NCI-H526 treated with DMSO at 0.1 percent for 48 hours (cell line): ENCODE measurements at regions not wholly inside any gene's neighbourhood (a gene's known extent, or its start where the extent isn't known, plus 50 kb on each side); places are given as distances from the start of the nearest gene placed in this dataset.

Source experiments
- DNase-seq: peaks from one replicate; lab custom pipeline; 2025; lab: John Stamatoyannopoulos, UW

DNA sequence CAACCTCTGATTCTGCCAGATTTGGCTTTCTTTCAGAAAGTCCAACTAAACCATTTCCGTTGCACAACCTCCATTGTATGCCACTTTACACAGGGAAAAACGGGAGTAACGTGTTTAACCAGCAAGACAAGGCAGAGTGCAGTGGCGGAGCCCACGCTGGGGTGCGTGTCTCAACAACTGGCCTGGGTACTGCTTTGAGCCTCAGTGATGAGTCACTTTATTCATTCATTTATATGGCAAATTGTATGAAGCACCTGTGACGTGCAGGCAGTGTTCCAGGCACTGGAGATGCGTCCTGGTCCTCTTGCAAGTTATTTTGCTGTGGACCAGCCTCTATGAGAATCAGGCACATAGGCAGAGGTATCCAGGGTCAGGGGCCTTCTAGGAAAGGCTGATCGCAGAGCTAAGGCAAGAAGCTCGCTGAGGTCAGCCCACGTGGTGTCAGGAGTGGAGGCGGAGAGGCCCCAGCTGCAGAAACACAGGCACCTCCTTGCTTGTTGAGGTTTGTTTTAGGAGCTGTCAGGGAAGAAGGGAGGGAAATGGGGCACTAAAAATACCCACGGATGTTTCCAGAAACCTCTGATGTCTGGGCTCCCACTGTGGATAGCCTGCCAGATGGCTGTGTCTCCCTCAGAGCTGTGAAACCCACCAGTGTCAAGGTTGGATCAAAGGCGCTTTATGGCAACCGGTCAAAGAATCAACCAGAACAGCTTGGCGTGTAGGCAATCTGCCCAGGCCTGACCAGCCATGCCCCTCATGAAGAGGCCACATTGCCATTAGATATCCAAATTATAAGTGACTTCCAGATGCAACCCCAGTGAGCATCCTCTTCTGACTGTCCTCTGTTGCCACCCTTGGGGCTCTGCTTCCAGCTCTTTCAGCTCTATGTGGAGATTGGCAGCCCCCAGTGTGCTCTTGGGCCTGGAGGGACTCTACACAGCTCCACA lies 157.2 kb downstream of the CD83 start:
- no peak for DNase-seq

DNA sequence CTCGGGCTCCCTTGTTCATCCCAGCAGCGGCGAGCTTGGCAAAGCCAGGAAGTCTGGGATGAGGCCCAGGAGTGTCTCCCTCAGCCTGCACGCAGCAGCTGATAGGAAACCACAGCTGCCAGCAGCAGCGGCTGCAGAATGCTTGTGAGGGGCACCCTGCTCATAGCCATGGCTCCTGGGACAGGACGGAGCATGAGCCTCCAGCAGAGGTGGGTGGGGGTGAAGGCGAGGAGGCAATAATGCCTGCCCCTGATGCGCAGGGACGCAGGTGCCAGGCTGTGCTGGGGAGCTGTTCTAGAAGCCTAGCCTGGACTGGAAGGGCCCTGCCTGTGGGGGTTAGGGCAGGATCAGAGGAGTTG lies 157.9 kb downstream of the CD83 start:
- DNase-seq, result no peak

DNA sequence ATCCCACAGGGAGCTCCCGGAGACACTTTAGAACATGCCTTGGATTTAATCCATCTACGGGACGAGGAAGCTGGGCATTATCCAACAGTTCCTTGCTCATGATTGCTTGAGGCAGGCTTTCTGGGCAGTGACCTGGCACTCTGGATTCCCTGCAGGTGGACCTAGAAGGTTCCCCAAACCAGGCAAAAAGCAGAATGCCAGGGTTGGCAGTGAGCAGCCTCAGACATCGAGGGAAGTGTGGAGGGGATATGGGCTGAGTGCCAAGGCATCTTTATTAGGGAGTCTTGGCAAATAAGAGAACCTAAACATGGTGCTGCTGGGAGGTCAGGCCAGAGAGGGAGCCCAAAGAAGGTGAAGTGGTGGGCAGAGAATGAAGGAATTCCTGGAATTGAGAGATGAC lies 158.5 kb downstream of the CD83 start:
- no peak for DNase-seq

DNA sequence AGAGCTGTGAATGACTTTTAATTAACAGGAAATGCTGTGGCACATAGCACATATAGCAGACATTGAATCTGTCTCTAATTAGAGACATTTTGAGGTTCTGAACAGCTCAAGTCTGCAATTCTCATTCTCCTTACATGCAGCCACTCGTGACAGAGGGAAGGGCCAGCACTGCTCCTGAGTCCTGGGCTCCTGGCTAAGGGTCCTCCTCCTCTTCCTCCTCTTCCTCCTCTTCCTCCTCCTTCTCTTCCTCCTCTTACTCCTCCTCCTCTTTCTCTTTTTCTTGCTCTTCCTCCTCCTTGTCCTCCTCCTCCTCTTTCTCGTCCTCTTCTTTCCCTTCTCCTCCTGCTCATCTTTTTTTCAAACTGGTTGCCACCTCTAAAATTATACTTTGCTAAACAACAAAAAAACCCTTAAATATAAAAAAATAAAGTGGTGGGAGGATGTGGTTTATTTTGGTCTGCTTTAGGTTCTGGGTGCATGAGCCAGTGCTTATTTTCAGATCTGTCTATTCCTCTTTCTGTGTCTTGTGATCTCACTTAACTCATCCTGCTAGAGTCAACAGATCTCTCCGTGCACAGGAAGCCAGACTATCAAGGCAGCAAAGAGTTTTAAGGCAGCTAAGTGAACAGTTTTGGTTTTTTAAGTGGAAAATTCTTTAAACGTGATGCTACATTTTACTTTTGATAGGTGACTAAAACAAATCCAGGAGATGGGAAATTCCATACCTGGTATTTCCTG lies 159.3 kb downstream of the CD83 start:
- DNase-seq, result no peak

DNA sequence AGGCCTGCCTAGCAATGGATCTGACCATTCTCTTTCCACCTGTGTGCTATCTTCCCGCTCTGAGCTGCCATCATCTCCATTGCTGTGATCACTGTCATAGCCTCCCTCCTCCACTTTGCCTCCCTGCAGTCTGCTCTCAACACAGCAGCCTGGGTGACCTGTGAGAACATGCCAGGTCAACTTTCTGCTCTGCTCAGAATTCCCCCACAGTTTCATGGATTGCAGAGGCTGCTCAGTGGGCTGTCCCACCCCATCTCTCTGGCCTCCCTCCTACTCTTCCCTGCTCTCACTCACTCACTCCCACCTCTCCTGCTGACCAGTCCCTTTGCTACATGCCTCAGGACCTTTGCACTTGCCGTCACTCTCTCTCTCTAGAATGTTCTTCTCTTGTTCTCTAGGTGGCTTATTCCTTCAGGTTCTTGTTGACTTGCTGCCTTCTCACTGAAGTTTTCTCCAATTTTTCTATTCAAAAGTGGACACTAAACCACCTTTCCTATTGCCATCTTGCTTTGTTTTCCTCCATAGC lies 159.9 kb downstream of the CD83 start:
- DNase-seq, result no peak

DNA sequence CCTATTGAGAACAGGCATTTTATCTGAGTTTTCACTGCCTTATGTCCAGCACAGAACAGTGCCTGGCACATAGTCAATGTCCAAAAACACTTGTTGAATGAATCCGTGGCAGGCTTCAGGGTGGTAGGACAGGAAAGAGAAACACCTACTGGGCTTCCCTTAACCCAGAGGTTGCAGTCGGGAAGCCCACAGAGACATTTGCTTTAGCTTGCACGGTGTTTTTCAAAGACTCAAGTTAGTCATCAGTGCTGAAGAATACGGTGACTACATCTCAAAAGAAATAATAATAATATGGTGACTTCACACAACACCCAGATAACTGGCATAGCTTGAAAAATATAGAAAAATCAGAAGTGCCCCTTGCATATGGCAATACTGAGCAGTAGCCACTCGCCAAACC lies 160.4 kb downstream of the CD83 start:
- DNase-seq, result no peak

DNA sequence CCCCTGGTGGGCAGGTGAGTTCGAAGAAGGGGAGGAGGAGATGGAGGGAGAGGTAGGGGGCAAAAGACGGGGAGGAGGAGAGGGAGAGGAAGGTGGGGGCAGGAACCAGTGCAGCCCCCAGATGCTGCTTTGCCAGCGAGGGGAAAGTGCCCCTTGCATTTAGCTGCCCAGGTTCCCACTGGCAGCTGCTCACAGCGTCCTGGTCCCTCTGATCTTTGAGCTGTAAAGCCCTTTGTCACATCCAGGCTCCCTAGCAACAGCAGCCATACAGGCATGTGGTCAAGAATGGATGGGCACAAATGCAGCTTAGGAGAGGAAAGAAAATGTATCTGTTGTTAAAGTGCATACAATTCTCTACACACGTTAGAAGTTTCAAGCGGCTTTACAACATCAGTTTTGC lies 160.9 kb downstream of the CD83 start:
- DNase-seq, result no peak

DNA sequence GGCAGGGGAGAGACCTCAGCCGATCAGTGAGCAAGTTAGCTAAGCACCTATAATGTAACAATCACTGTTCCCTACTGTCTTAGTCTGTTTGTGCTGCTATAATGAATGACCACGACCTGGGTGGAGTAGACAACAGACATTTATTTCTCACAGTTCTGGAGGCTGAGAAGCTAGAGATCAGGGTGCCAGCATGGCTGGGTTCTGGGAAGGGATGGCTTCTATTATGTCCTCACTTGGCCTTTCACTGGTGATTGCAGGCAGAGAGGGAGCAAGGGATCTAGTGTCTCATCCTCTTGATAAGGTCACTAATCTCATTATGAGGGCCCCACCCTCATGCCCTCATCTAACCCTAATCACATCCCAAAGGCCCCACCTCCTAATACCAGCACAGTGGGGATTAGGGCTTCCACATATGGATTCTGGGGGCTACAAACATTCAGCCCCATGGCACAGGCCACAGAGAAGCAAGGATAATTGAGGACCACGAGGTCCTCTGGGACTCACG lies 162.5 kb downstream of the CD83 start:
- DNase-seq, result no peak

DNA sequence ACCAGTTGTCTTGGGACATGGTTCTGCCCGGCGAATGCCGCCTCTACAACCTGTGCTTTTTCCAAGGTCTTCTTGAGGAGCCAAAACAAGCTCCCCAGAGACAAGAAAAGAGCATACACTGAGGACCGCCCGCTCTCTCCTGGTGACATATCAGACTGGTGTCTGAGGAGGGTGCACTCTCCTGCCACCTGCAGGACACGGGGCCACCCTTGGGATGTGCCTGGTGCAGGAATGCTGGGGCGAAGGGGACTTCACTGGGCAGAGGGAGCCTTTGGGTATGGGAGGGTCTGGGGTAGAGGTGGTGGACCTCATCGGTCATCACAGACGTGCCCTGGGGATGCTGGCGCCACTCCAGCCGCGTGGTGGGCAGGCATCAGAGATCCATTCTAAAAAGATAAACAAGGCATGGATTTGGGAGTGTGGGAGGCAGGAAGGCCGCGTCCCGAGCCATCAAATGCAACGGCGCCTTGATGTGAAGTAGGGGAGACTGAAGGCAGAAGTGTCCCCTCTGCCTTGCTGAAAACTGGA lies 163.3 kb downstream of the CD83 start:
- DNase-seq, result no peak

DNA sequence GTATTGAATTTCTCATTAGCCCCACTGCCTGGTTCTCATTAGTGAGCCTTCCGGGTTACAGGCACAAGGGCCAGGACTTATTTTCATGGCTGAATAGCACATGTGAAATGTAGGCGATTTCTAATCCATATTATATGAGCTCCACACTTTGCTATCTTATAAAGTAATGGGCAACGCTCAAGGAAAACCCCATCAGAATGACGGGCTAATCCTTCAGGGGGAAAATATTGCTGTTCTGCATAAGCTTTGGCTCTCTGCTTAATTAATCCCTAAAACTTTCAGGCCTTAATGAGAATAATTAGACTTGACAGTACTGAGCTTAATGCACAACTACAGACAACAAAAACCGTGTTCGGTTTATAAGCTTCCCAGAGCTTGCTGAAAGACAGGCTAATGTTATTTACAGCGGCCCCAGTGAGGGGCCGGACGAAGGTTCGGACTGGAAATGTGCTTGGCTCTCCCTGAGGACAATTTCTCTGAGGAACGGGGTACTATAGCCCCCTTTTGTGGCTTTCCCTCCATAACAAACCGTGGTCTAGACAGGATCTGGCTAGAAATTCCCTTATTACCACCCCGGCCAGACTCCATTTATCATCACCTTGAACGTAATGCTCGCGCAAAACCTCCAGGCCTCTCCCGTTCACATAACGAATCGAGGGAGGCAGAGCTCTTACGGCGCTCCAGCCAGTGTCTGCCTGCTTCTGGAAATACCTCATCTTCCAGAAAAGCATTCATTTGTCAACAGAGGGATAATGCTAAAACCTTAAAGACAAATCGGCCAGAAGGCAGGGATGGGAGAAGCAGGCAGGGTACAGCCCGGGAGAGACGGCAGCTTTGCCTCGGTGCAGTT lies 164.5 kb downstream of the CD83 start:
- DNase-seq, result no peak

DNA sequence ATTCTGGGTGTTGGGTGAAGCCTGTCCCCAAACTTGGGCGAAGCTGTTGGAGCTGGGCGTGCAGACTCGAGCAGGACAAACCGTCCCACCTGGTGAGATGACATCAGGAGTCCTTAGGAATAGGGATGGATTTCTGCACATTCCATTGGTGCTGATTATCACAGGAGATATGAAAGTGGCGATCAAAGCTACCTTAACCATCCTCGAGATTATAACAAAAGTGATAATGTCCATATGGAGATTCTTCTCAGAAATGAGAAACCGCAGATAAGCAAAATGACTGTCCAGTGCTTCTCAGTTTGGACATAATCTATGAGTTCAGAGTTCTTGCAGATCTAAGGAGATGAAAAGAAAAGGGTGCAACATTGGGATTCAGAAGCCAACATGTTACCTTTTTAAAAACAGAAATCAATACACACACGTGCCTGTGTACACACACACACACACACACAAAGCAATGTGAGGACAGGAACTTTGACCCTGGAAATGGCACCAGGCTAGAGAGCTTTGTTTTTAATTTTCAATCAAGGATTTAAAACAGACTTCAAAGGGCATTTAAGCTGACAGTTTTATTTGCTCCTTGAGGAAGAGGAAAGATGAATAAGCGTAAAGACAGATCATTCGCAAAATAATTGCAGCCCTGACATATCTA lies 165.4 kb downstream of the CD83 start:
- DNase-seq, result no peak

DNA sequence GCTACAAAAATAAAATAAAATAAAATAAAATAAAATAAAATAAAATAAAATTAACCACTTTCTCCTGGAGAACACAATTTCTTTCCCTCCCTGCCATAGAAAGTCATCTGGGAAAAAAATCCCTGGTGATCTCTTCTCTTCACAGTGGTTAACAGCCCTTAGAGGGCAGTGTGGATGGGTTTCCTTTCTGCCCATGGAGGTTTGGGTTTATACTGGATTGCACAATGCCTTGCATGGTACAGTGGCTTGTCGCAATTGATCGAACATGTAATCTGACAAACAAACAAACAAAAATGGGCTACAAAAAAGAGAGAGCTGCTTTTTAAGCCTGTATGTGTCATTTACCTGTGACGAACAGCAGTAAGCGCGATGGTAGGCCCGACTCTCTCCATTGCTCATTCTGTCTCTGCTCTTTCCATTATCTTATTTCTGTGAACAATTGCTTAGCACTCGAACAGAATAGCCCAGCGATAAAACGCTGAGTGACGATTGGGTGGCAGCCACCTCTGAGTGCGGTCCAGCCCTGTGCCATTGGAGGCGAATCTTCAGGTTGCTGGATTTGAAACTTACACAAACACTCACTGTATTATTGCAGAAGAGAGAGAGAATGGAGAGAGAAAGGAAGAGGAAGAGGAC lies 166.1 kb downstream of the CD83 start:
- no peak for DNase-seq

DNA sequence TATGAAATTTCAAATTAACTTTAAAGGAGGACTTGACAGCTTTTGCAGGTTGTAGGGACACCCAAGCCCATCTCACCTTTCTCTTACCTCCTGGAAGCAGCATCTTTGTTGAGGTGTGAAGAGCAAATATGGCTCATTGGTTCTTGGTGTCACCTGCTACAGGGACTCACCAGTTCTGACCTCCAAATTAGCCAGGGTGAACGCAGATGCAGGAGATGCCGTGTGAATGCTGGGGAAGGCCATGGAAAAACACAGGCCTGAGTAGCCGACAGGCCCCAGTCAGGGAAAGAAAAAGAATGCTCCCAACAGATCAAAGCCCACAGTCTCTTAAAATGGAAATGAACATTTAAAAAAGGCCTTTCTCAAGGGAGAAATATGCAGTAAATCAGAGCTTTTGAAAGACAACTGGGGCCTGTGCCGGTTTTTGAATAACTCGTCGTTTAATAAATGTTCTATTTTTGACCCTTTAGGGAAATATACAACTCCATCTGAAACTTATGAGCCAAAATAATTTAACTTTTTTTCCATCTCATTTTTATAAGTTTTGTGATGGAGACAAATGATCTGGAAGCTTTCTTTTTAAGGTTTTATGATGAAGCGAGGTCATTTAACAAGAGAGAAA lies 167.5 kb downstream of the CD83 start:
- no peak for DNase-seq

DNA sequence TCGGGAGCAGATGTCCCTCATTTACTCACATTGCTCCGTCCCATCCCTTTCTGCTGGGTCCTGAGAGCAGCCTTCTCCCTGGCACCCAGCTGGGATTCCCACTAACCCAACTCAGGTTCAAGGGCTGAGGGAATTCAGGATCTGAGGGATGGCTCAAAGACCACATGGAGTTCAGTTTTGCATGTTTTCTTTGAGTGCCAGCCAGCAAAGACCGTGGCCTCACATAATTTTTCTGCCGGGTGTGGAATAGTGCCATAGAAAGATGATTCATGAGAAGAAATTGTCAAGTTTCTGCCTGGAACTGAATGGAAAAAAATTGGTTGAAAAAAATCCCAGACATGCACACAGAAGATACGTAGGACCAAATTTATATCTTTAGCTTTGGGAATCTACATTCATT lies 168.6 kb downstream of the CD83 start:
- no peak for DNase-seq

DNA sequence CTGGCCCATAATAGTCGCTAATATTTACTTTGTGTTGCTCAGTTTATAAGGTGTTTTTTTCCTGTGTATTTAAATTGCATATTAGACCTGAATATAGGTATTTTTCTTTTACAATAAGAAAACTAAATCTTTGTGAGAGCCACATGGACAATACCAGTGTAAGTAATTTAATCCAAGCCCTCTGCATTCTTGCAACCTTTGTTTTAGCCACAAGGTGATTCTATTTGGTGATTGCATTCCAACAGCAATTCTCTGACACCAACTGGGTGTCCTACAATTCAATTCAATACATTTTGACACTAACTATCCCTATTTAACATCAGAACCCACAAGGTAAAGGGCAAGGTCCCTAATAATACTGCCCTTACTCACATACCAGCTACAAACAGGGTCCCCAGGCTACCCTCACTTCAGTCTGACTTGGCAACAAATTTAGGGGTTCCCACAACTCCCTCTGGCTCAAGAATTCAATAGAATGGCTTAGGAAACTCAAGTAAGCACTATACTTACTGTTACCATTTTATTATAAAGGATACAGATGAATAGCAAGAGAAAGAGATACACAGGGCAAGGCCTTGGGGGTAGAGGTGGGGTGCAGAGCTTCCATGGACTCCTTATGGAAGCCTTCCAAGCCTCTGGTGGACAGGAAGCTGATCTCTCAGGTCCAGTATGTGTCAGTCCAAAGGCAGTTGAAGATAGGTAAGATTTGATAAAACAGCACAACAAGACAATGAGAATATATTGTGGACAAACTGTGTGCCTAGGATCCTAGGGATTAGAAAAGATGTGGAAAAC lies 169.3 kb downstream of the CD83 start:
- DNase-seq, result no peak

DNA sequence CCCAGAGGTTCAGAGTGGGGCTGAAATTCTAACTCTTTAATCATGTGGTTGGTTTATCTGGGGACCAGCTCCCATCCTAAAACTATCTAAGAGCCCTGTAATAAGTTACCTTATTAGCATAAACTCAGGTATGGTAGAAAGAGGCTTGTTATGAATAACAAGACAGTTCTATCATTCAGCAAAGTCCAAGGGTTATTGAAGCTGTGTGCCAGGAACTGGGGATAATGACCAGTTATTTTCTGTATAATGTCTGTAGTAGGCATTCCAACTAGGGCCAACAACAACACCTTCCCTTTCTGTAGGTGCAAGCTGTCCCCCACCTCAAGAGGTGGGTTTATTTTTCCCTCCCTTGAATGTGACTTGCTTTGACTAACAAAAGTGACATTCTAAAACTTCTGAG lies 170.1 kb downstream of the CD83 start:
- DNase-seq, result no peak

DNA sequence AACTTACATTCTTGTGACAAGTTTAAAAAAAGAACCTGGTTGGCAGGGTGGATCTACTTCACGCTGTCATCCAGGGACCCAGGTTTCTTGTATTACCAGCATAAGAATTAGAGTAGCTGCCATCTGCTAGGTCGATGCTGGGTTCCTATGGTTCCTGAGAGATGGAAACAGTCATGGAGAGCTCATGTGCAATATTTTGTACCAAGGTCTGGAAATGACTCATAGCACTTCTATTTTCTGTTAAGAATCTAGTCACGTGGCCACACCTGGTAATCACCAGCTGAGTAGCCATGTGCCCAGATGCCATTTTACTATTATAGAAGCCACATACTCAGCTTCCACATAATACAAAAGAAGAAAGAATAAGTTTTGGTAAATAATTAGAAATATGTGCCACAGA lies 171.3 kb downstream of the CD83 start:
- DNase-seq, result no peak

DNA sequence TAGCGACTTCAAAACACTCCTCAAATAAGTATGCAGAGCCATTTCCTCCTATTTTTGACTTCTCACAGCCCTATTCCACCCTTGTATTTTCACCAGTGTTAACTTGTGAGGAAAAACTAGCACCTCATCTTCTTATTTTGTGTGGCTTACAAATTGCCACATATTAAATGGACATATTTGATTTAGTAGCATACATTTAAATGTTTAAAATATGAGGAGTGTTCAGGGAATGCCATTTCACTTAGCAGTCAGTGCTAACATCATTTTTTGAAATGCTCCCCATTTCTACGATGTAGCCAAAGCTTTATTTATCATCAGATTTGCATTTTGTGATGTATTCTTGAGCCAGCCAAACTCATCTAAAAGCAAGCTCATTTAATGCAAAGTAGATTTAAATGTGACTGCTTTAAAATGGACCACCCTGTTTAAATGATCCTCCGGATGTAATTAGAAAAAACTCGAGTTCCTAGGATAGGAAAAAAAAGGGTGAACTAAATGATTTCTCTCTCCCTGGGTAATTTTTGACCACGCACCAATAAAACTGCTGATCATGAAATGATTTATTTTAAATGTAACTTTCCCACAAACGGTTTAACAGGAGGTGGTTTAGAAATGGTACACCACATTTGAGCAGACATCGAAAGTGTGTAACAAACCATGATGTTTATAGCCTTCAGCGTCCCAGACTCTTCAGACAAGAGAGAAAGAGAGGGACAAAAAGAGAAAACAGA lies 172.6 kb downstream of the CD83 start:
- peak; percentile 85 for DNase-seq
